Kidney (tissue), 13 donors: ENCODE measurements at regions not wholly inside any gene's neighbourhood (a gene's known extent, or its start where the extent isn't known, plus 50 kb on each side); places are given as distances from the start of the nearest gene placed in this dataset.

Source experiments
- DNase-seq, 5 donors: peaks; one replicate each; pipeline ENCODE4 v3.0.0-alpha.2; 2013 to 2020
- FAIRE-seq: peaks from 2 replicates; lab custom pipeline; 2012; peaks lifted over from hg19 to GRCh38; lab: Jason Lieb, UNC
- H3K27ac ChIP-seq, 2 donors: one replicate each; pipeline ENCODE4 v1.7.0; 2013; ENCODE audit warnings: low read depth in 2 of 2, low read length in 2 of 2, inconsistent platforms in 1 of 2
- H3K27me3 ChIP-seq: one replicate; pipeline ENCODE4 v1.7.1; 2013; ENCODE audit warnings: low read length, inconsistent platforms; ENCODE audit not compliant: control insufficient read depth, insufficient read depth
- H3K36me3 ChIP-seq, 3 donors: one replicate each; pipeline versions ENCODE4 v1.7.0 to v1.7.1; 2013; ENCODE audit warnings: low read length in 3 of 3, control low read depth in 1 of 3, inconsistent platforms in 1 of 3; ENCODE audit not compliant: insufficient read depth in 3 of 3, control insufficient read depth in 2 of 3
- H3K4me1 ChIP-seq, 3 donors: one replicate each; pipeline versions ENCODE4 v1.7.0 to v1.7.1; 2013; ENCODE audit warnings: low read length in 3 of 3, inconsistent platforms in 1 of 3, low read depth in 1 of 3; ENCODE audit not compliant: control insufficient read depth in 2 of 3, insufficient read depth in 2 of 3
- H3K4me3 ChIP-seq, 3 donors: one replicate each; pipeline versions ENCODE4 v1.7.0 to v1.8.1; 2013; ENCODE audit warnings: low read length in 3 of 3, control low read depth in 1 of 3, inconsistent platforms in 1 of 3
- H3K9ac ChIP-seq, 3 donors: one replicate each; pipeline versions ENCODE4 v1.7.0 to v1.7.1; 2013; ENCODE audit warnings: low read length in 3 of 3, control low read depth in 1 of 3, inconsistent platforms in 1 of 3
- H3K9me3 ChIP-seq, 3 donors: one replicate each; pipeline versions ENCODE4 v1.7.0 to v1.7.1; 2013; ENCODE audit warnings: low read length in 3 of 3, control low read depth in 1 of 3, inconsistent platforms in 1 of 3; ENCODE audit not compliant: control insufficient read depth in 2 of 3, insufficient read depth in 1 of 3
- CTCF ChIP-seq: IDR thresholded peaks from 3 replicates; pipeline ENCODE4 v1.5.1; 2012; ENCODE audit warnings: mild to moderate bottlenecking, moderate library complexity, borderline replicate concordance; ENCODE audit not compliant: insufficient read depth; ENCODE audit errors: extremely low read depth
- intact Hi-C: fragments of 100-400 bp; cut with DNase I; formaldehyde crosslinking; loops from one replicate; pipeline ENCODE4 v1.11.1; 2022
- donor health status: control.
- donor health status: control.
- donor health status: control.
- donor health status: control.
- donor health status: control.
- donor health status: DM: yes; HTN: yes; CAD: no.
- donor health status: Normal renal cell carcinoma (clear cell type).

- Histone ChIP-seq H3K9me3 (no peaks in the 10 kb centered on the region), H3K36me3 (no peaks in the 10 kb centered on the region), H3K4me1 (peaks cover 0 to 2% (median 0%) of the 10 kb centered on the region in 3 donors), H3K27ac (no peak overlapping the region), H3K4me3 (no peak overlapping the region), H3K27me3 (no peaks in the 10 kb centered on the region), H3K9ac (no peak overlapping the region)
- intact Hi-C loops: no loop called here
- FAIRE-seq (no peak), DNase-seq (no peak)
- TF ChIP-seq CTCF: no peak
Measured at GRCh38 chr9:78782858-78783257, 485.9 kb downstream of the PSAT1 start.

GRCh38 chr9:78783743-78784142 lies 486.8 kb downstream of the PSAT1 start:
- no peak for DNase-seq
- H3K9me3 ChIP-seq: no peaks in the 10 kb centered on the region
- peaks cover 0 to 2% (median 0%) of the 10 kb centered on the region in 3 donors for H3K4me1 ChIP-seq
- no peak for FAIRE-seq
- H3K27ac ChIP-seq: no peak overlapping the region
- TF ChIP-seq CTCF: no peak
- no peak overlapping the region for H3K9ac ChIP-seq
- H3K36me3 ChIP-seq: no peaks in the 10 kb centered on the region
- no peak overlapping the region for H3K4me3 ChIP-seq
- no peaks in the 10 kb centered on the region for H3K27me3 ChIP-seq
- intact Hi-C loops: no loop called here

GRCh38 chr9:78786794-78787193 lies 489.9 kb downstream of the PSAT1 start:
- Histone ChIP-seq H3K4me3 (no peak overlapping the region), H3K9me3 (no peaks in the 10 kb centered on the region), H3K27me3 (no peaks in the 10 kb centered on the region), H3K9ac (no peak overlapping the region), H3K4me1 (no peaks in the 10 kb centered on the region), H3K27ac (no peak overlapping the region), H3K36me3 (no peaks in the 10 kb centered on the region)
- no peak for TF ChIP-seq CTCF
- intact Hi-C loops: no loop called here
- no peak for DNase-seq
- FAIRE-seq: no peak

- intact Hi-C loops: no loop called here
- Histone ChIP-seq H3K27ac (no peak overlapping the region), H3K27me3 (no peaks in the 10 kb centered on the region), H3K4me1 (no peaks in the 10 kb centered on the region), H3K4me3 (no peak overlapping the region), H3K9me3 (no peaks in the 10 kb centered on the region), H3K9ac (no peak overlapping the region), H3K36me3 (no peaks in the 10 kb centered on the region)
- TF ChIP-seq CTCF: no peak
- FAIRE-seq (no peak), DNase-seq (no peak)
Measured at GRCh38 chr9:78788101-78788500, 491.2 kb downstream of the PSAT1 start.
